OCI-LY3 (cell line): ENCODE measurements at regions not wholly inside any gene's neighbourhood (a gene's known extent, or its start where the extent isn't known, plus 50 kb on each side); places are given as distances from the start of the nearest gene placed in this dataset.

Experiments
- H2AFZ ChIP-seq: fragments of 200-600, 300-600 bp; shearing (Covaris generic); 2 replicates; pipeline ENCODE4 v1.6.0; 2014; ENCODE audit warnings: antibody characterized with exemption, low read depth, low read length
- H3K27ac ChIP-seq: fragments of 200-600, 300-600 bp; sonication (generic); 2 replicates; pipeline ENCODE4 v1.5.1; 2014; ENCODE audit warnings: mild to moderate bottlenecking, low read length, moderate library complexity, mixed read lengths
- H3K27me3 ChIP-seq: fragments of 200-600, 300-600 bp; sonication (generic); 2 replicates; pipeline ENCODE4 v1.6.1; 2014; ENCODE audit warnings: low read depth, low read length, mixed read lengths
- H3K36me3 ChIP-seq: fragments of 200-600, 300-600 bp; sonication (generic); replicated peaks from 2 replicates; pipeline ENCODE3; 2014; ENCODE audit warnings: low read depth, low read length, mixed read lengths
- H3K4me1 ChIP-seq: fragments of 300-600, 200-600 bp; sonication (generic); 2 replicates; pipeline ENCODE4 v1.6.1; 2014; ENCODE audit warnings: low read length, mixed read lengths
- H3K4me2 ChIP-seq: fragments of 200-600, 300-600 bp; sonication (generic); 2 replicates; pipeline ENCODE4 v1.6.1; 2014; ENCODE audit warnings: low read length, mixed read lengths
- H3K4me3 ChIP-seq: fragments of 300-600, 200-600 bp; sonication (generic); 2 replicates; pipeline ENCODE4 v1.5.1; 2014; ENCODE audit warnings: antibody characterized with exemption, mild to moderate bottlenecking, low read length, moderate library complexity
- H3K79me2 ChIP-seq: fragments of 300-600, 200-600 bp; shearing (Covaris generic); 2 replicates; pipeline ENCODE4 v1.6.1; 2014; ENCODE audit warnings: mild to moderate bottlenecking, low read length, mixed read lengths
- H3K9ac ChIP-seq: fragments of 300-600, 200-600 bp; shearing (Covaris generic); 2 replicates; pipeline ENCODE4 v1.6.0; 2014; ENCODE audit warnings: mild to moderate bottlenecking, low read length, moderate library complexity
- H3K9me3 ChIP-seq: fragments of 200-600, 300-600 bp; shearing (Covaris generic); 2 replicates; pipeline ENCODE4 v1.6.1; 2014; ENCODE audit warnings: low read length, mixed read lengths; ENCODE audit not compliant: insufficient read depth
- H4K20me1 ChIP-seq: fragments of 200-600, 300-600 bp; sonication (generic); 2 replicates; pipeline ENCODE4 v1.6.1; 2016; ENCODE audit warnings: low read length, mixed read lengths; ENCODE audit not compliant: insufficient read depth
- CTCF ChIP-seq: fragments of 200-600, 300-600 bp; sonication (generic); IDR thresholded peaks from 2 replicates; pipeline ENCODE4 v1.5.1; 2014; ENCODE audit warnings: antibody characterized with exemption, low read length, low read depth
- EZH2phosphoT487 ChIP-seq: fragments of 200-600 bp; shearing (Covaris generic); IDR thresholded peaks from 2 replicates; pipeline ENCODE4 v1.6.1; 2018; ENCODE audit warnings: antibody characterized with exemption, mixed run types, low read depth

DNA sequence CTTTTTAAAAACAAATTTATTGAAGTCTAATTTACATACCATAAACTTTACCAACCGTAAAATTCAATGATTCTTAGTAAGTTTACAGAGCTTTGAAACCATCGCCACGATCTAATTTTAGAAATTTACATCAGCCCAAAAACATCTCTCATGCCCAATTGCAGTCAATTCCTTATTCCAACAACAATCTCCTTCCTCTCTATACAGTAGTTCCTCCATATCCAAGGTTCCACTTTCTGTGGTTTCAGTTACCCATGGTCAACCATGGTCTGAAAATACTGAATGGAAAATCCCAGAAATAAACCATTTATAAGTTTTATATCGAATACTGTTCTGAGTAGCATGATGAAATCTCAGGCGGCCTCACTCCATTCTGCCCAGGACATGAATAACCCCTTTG is 183.4 kb upstream of the ADCY1 start:
- no peak overlapping the region for H3K9ac ChIP-seq
- H3K27me3 ChIP-seq: no peaks in the 10 kb centered on the region
- H3K4me2 ChIP-seq: no peak overlapping the region
- TF ChIP-seq CTCF (no peak), EZH2phosphoT487 (no peak)
- H3K9me3 ChIP-seq: 0 out of 2 replicates have a peak, but pooled peaks cover 3% of the 10 kb centered on the region
- no peaks in the 10 kb centered on the region for H4K20me1 ChIP-seq
- H2AFZ ChIP-seq: no peak overlapping the region
- H3K36me3 ChIP-seq: no peaks in the 10 kb centered on the region
- H3K27ac ChIP-seq: no peak overlapping the region
- H3K4me1 ChIP-seq: no peaks in the 10 kb centered on the region
- H3K79me2 ChIP-seq: no peaks in the 10 kb centered on the region
- no peak overlapping the region for H3K4me3 ChIP-seq

- TF ChIP-seq CTCF: no peak
- no peak for TF ChIP-seq EZH2phosphoT487
- 0 out of 2 replicates have a peak, but pooled peaks cover 3% of the 10 kb centered on the region for H3K9me3 ChIP-seq
These were observed 182.3 kb upstream of the ADCY1 start for GRCh38 chr7:45391618-45392451.

DNA sequence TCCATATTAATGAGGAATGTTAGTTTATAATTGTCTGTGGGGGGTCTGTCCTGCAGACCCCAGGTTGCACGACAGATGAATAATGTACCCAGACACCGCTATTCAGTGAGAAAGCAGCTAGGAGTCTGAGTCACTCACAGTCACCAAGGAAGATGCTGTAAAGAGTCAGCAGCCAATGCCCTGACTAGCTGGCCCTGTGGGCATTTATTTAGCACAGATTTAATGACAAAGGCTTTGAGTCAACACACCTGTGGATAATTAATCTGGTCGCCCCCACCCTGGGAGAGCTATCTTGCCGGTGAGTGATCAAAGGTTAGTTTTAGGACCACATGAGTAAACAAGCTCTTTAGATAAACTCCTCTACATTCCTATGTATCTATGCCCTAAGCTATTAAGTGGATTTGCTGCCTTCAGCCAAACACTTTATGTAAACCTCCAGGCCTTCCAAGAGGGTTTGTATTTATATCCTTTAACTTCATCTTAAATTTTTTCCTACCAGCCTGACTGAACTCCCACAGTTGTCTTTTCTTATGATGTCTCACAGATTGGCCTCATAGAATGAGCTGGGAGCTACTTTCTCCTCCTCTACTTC is 180.0 kb upstream of the ADCY1 start:
- TF ChIP-seq CTCF (no peak), EZH2phosphoT487 (no peak)
- Histone ChIP-seq H4K20me1 (no peaks in the 10 kb centered on the region), H3K36me3 (no peaks in the 10 kb centered on the region), H2AFZ (no peak overlapping the region), H3K9ac (no peak overlapping the region), H3K4me1 (no peaks in the 10 kb centered on the region), H3K27ac (no peak overlapping the region), H3K4me2 (no peak overlapping the region), H3K4me3 (no peak overlapping the region), H3K27me3 (no peaks in the 10 kb centered on the region), H3K9me3 (0 out of 2 replicates have a peak, but pooled peaks cover 3% of the 10 kb centered on the region), H3K79me2 (no peaks in the 10 kb centered on the region)

More at GRCh38 chr7:45391618-45392451, 182.3 kb upstream of the ADCY1 start:
- H3K4me1 ChIP-seq: no peaks in the 10 kb centered on the region
- no peak overlapping the region for H2AFZ ChIP-seq
- no peak overlapping the region for H3K4me3 ChIP-seq
- H3K9ac ChIP-seq: no peak overlapping the region
- H3K27ac ChIP-seq: no peak overlapping the region
- no peaks in the 10 kb centered on the region for H3K27me3 ChIP-seq
- H3K36me3 ChIP-seq: no peaks in the 10 kb centered on the region
- H4K20me1 ChIP-seq: no peaks in the 10 kb centered on the region
- H3K4me2 ChIP-seq: no peak overlapping the region
- H3K79me2 ChIP-seq: no peaks in the 10 kb centered on the region

GRCh38 chr7:45399069-45399468 is 175.1 kb upstream of the ADCY1 start:
- H3K4me2 ChIP-seq: no peak overlapping the region

More at GRCh38 chr7:45399069-45399468, 175.1 kb upstream of the ADCY1 start:
- Histone ChIP-seq H4K20me1 (no peaks in the 10 kb centered on the region), H3K79me2 (no peaks in the 10 kb centered on the region), H3K9me3 (peaks cover 7% of the 10 kb centered on the region; the same call in 1 of the 2 replicates), H3K4me3 (no peak overlapping the region), H3K36me3 (no peaks in the 10 kb centered on the region), H3K4me1 (peaks cover 3% of the 10 kb centered on the region; the same call in 1 of the 2 replicates), H2AFZ (no peak overlapping the region), H3K27me3 (no peaks in the 10 kb centered on the region), H3K9ac (no peak overlapping the region), H3K27ac (no peak overlapping the region)
- TF ChIP-seq CTCF: no peak
- no peak for TF ChIP-seq EZH2phosphoT487
